HG02884 (cell line): ENCODE measurements at regions not wholly inside any gene's neighbourhood (a gene's known extent, or its start where the extent isn't known, plus 50 kb on each side); places are given as distances from the start of the nearest gene placed in this dataset.
A peak's percentile ranks its signal among the peaks of the same experiment; 100 is the strongest.

Source experiments
- ATAC-seq: cut with Tn5 transposase; IDR thresholded peaks from one replicate; pipeline ENCODE4 v1.9.1; 2021; ENCODE audit warnings: mild to moderate bottlenecking, moderate library complexity; ENCODE audit not compliant: unreplicated experiment

DNA sequence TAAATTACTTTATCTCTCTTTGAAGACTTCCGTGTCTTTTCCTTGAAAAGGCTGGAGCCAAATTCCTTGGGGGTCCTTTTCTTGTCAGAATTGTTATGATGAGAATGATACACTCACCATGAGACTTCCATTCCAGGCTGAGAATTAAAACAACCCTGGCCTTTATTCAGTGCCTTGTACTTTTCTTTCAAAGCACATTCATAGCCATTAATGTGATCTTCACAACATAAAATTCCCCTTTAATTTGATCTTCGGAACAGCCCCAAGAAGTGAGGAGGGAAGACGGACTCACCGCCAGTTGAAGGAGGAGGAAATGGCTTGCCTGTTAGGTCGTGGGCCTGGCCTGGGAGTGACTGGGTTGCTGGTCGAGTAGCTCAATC is 127.3 kb downstream of the DDX1 start:
- ATAC-seq: no peak

DNA sequence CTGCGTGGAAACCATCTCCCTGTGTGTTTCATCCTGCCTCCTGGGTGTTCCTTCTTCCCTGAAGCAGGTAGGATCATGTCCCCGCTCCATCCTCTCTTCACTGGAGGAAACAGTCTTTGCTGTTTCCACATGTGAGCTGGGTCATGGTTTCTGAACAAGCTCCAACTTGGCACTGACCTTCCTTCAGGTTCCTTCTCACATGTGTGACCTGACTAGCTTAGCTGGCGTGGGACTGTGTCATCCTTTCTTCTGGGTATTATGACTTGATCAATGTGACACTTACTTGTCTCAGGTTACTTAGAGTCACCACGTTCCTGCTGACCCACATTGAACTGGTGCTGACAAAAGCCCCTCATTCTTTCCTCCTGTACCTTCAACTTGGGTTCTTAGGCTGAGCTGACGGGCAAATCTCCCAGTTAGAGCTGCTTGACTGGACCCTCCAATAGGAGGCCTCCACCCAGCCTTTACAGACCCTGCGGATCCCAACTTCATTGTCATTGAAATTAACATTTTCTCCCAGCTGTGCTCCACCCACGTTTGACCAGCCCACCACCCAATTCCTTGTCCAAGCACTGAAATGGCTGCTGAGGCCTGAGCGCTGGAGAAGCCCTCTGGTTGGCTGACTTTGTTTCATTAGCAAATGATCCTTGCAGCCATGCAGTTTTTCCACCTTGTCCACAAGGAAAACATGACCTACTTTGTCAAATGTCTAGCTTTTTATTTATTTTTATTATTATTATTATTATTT is 128.1 kb downstream of the DDX1 start:
- ATAC-seq: no peak

GRCh38 chr2:15720561-15721307 is 129.1 kb downstream of the DDX1 start:
- ATAC-seq: no peak

DNA sequence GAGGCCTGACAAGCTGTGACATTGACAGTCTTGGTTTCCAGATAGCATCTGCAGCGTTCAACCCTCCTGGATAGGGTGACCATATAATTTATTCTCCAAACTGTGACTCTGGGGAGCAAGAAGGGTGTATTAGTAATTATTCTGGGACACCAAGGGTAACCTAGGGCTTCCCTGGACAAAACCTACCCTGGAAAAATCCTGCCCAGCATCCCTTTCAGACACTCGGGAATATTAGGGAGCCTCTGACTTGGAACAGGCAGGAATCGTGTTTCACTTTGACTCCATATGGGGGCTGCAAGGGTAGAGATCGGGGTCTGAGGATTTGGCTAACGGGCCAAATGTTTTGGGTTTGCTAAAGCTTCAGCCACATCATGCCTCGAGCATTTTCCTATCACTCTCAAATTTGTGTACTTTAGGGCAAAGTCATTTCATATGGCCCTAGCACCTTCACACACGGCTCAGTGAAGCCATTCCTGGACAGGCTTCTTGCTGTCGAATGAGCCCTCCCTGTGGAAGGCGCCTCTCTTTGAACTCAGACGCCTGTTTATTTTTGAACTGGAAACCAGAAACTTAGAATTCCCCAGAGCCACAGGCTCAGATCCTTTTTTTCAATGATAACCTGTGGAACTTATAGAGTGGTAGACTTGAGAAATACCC is 129.9 kb downstream of the DDX1 start:
- ATAC-seq: no peak

DNA sequence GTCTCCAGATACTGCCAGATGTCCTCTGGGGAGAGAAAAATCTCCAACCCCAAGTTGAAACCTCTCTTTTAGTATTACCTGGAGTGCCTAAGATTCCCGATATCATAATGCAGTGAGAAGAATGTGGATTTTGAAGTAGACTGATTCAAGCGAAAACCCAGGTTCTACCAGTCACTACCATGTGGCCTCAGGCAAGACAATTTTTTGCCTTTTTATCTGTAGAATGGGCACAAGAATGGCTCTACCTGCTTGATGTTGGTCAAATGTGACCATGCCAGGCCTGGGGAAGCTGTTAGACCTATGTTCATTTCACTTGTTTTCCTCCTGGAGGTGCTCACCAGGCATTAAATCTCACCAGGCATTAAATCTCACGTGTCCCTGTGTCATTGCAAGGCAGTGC is 131.3 kb downstream of the DDX1 start:
- ATAC-seq: no peak

GRCh38 chr2:15724235-15724634 is 132.6 kb downstream of the DDX1 start:
- no peak for ATAC-seq

- ATAC-seq: no peak
These were observed 133.6 kb downstream of the DDX1 start for GRCh38 chr2:15725101-15725781.

DNA sequence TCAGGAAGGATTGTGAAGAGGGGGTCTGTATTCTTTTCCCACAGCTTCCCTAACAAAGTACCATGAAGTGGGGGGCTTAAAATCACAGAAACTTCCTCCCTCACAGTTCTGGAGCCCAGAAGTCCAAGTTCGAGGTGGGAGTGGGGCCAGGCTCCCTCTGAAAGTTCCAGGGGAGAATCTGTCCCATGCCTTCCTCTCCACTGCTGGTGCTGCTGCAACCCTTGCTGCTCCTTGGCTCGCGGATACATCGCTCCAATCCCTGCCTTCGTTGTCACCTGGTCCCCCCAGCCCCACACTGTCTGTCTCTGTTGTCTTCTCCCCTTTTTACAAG is 134.1 kb downstream of the DDX1 start:
- ATAC-seq: no peak

DNA sequence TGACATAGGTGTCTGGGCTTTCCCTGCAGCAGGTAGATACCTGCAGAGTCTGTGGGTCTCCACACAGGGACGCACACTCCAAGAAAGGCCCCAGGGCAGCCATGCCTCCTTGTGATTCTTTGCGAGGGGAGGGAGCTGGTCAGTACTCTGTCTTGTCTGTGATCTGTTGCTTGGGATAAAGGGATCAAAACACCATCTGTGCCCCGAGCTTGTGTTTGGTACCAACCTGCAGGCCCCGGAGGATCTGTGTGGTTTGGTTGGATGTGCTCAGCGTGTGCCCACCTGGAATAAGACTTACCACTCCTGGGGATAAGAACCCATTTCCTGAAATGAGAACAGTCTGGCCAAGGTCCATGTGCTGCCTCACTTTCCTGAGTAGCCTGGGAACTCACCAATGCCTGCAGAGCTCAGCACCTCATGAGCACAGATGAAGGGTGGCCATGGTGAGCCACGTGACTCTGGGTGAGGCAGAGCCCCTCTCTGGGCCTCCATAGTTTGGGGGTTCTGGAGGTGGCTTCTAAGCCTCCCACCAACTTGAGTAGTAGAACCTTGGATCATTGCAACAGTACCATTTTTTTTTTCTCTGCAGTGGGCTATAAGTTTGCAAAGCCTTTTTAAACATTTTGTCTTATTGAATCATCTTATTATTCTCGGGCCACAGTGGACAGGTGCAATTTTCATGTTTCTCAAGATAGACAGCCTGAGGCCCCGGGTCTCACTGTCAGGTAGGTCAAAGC is 134.8 kb downstream of the DDX1 start:
- ATAC-seq: no peak

GRCh38 chr2:15727396-15728244 is 136.0 kb downstream of the DDX1 start:
- no peak for ATAC-seq

GRCh38 chr2:15728245-15728938 is 136.7 kb downstream of the DDX1 start:
- no peak for ATAC-seq

DNA sequence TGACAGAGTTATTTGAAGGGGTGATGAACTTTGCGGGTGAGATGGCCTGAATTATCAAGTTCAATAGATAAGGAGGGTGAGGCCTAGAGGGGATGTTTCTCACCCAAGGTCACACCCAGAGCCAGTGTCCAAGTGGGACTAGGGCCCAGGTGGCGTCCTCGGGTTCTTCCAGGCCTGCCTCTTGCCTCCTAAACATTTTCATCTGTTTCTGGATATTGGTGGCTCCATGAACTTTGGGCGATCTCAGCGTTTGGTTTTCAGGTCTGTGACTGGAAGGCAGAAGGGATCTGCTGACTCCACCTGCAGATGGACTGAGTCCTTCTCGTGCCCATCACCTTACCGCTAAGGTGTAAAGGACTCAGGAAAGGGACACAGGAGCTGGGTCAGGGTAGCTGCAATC is 137.3 kb downstream of the DDX1 start:
- ATAC-seq: no peak

- no peak for ATAC-seq
These were observed 138.3 kb downstream of the DDX1 start for GRCh38 chr2:15729709-15730544.

GRCh38 chr2:15730545-15731212 is 139.0 kb downstream of the DDX1 start:
- ATAC-seq: no peak

- ATAC-seq: no peak
These were observed 139.7 kb downstream of the DDX1 start for GRCh38 chr2:15731213-15731888.

GRCh38 chr2:15731889-15732271 is 140.2 kb downstream of the DDX1 start:
- no peak for ATAC-seq

DNA sequence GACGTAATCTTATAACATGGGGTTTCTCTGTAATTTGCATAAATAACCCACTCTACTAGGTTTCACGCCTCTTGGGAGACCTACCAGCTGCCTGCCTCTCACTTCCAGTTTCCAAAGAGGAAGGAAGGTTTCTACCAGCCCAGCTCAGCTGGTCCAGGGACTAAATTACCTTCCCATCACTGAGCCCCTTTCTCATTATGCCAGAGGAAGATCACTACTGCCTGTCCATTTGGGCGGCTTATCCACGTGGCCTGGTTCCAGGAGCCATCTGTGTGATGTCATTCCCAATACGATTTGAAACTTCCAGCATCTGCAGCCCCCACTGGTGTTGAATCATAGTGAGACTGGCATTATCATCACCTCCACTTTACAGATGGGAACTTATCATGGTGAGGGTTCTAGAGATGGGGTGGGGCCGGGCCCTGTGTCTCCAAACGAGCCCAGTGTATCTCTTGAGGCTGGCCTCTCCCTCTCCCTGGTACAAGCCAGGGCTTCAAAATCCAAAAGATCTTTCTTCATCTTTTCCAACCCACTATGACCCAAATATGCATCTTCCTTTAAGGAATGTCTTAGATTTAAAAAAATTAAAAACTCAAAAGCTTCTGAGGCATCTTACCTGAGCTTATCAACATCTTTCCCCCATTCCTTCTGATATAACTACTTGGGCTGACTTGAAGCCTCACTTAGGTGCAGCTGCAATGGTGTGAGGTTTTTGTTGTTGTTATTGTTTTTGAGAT is 140.8 kb downstream of the DDX1 start:
- ATAC-seq: peak; percentile 99
